Activated T-cell treated with anti-CD3 and anti-CD28 coated beads, Interleukin-2, amount 50 U/mL, for 24 hours (primary cell): ENCODE measurements at regions not wholly inside any gene's neighbourhood (a gene's known extent, or its start where the extent isn't known, plus 50 kb on each side); places are given as distances from the start of the nearest gene placed in this dataset.
"Not testable (repeated sequence)": the region's sequence is repeated elsewhere in the genome, so short reads cannot be mapped to it uniquely, and the experiment has no call there.

Experiments used
- DNase-seq: peaks from one replicate; pipeline ENCODE4 v3.0.0-alpha.2; 2020
- H3K27ac Mint-ChIP-seq: 2 replicates; pipeline ENCODE4 v1.8.0; 2020; ENCODE audit warnings: mild to moderate bottlenecking, mixed read lengths
- H3K27me3 Mint-ChIP-seq: 2 replicates; pipeline ENCODE4 v1.8.0; 2020; ENCODE audit warnings: mixed read lengths
- H3K36me3 Mint-ChIP-seq: 2 replicates; pipeline ENCODE4 v1.8.0; 2020; ENCODE audit warnings: low read depth, mixed read lengths
- H3K4me1 Mint-ChIP-seq: 2 replicates; pipeline ENCODE4 v1.8.0; 2020; ENCODE audit warnings: low read depth, mixed read lengths
- H3K4me3 Mint-ChIP-seq: 2 replicates; pipeline ENCODE4 v1.8.0; 2020; ENCODE audit warnings: mild to moderate bottlenecking, moderate library complexity, mixed read lengths
- H3K9me3 Mint-ChIP-seq: 2 replicates; pipeline ENCODE4 v1.8.0; 2020; ENCODE audit warnings: mixed read lengths

GRCh38 chr3:66825375-66825774 is 172.7 kb upstream of the KBTBD8 start:
- H3K36me3 Mint-ChIP-seq = no peaks in the 10 kb centered on the region
- no peak overlapping the region for H3K27ac Mint-ChIP-seq
- DNase-seq = no peak
- no peak overlapping the region for H3K4me3 Mint-ChIP-seq
- H3K4me1 Mint-ChIP-seq = no peaks in the 10 kb centered on the region
- H3K27me3 Mint-ChIP-seq = peaks cover 7% of the 10 kb centered on the region
- no peaks in the 10 kb centered on the region for H3K9me3 Mint-ChIP-seq

GRCh38 chr3:66827726-66828125 is 170.4 kb upstream of the KBTBD8 start:
- no peaks in the 10 kb centered on the region for H3K9me3 Mint-ChIP-seq
- peaks cover 5% of the 10 kb centered on the region for H3K27me3 Mint-ChIP-seq
- H3K27ac Mint-ChIP-seq = no peak overlapping the region
- no peak for DNase-seq
- H3K4me3 Mint-ChIP-seq = no peak overlapping the region
- H3K36me3 Mint-ChIP-seq = no peaks in the 10 kb centered on the region
- H3K4me1 Mint-ChIP-seq = no peaks in the 10 kb centered on the region

- no peak for DNase-seq
- Mint-ChIP-seq H3K4me3 (no peak overlapping the region), H3K36me3 (no peaks in the 10 kb centered on the region), H3K27ac (no peak overlapping the region), H3K9me3 (no peaks in the 10 kb centered on the region), H3K27me3 (peaks cover 5% of the 10 kb centered on the region), H3K4me1 (no peaks in the 10 kb centered on the region)
These were observed 169.8 kb upstream of the KBTBD8 start for GRCh38 chr3:66828303-66828702.

GRCh38 chr3:66830301-66830700 is 167.8 kb upstream of the KBTBD8 start:
- DNase-seq = no peak
- peaks cover 8% of the 10 kb centered on the region for H3K27me3 Mint-ChIP-seq
- H3K9me3 Mint-ChIP-seq = no peaks in the 10 kb centered on the region
- H3K4me1 Mint-ChIP-seq = no peaks in the 10 kb centered on the region
- no peak overlapping the region for H3K27ac Mint-ChIP-seq
- H3K36me3 Mint-ChIP-seq = no peaks in the 10 kb centered on the region
- no peak overlapping the region for H3K4me3 Mint-ChIP-seq

- no peaks in the 10 kb centered on the region for H3K36me3 Mint-ChIP-seq
- no peak overlapping the region for H3K4me3 Mint-ChIP-seq
- peaks cover 5% of the 10 kb centered on the region for H3K27me3 Mint-ChIP-seq
- no peaks in the 10 kb centered on the region for H3K9me3 Mint-ChIP-seq
- no peak for DNase-seq
- no peaks in the 10 kb centered on the region for H3K4me1 Mint-ChIP-seq
- H3K27ac Mint-ChIP-seq = no peak overlapping the region
These were observed 166.2 kb upstream of the KBTBD8 start for GRCh38 chr3:66831931-66832330.

GRCh38 chr3:66836363-66837152 is 161.5 kb upstream of the KBTBD8 start:
- Mint-ChIP-seq H3K9me3 (no peaks in the 10 kb centered on the region), H3K4me1 (no peaks in the 10 kb centered on the region), H3K4me3 (no peak overlapping the region), H3K27ac (no peak overlapping the region), H3K27me3 (peaks cover 2% of the 10 kb centered on the region), H3K36me3 (no peaks in the 10 kb centered on the region)
- no peak for DNase-seq

GRCh38 chr3:66838704-66839103 is 159.4 kb upstream of the KBTBD8 start:
- H3K27me3 Mint-ChIP-seq = peaks cover 9% of the 10 kb centered on the region
- H3K27ac Mint-ChIP-seq = no peak overlapping the region
- H3K36me3 Mint-ChIP-seq = no peaks in the 10 kb centered on the region
- H3K4me1 Mint-ChIP-seq = no peaks in the 10 kb centered on the region
- DNase-seq = no peak
- no peak overlapping the region for H3K4me3 Mint-ChIP-seq
- H3K9me3 Mint-ChIP-seq = no peaks in the 10 kb centered on the region

- no peaks in the 10 kb centered on the region for H3K9me3 Mint-ChIP-seq
- H3K36me3 Mint-ChIP-seq = no peaks in the 10 kb centered on the region
- no peak overlapping the region for H3K27ac Mint-ChIP-seq
- no peaks in the 10 kb centered on the region for H3K4me1 Mint-ChIP-seq
- no peak overlapping the region for H3K4me3 Mint-ChIP-seq
- H3K27me3 Mint-ChIP-seq = peaks cover 12% of the 10 kb centered on the region
- DNase-seq = no peak
These were observed 158.6 kb upstream of the KBTBD8 start for GRCh38 chr3:66839508-66839907.

- H3K4me3 Mint-ChIP-seq, DNase-seq, H3K9me3 Mint-ChIP-seq, H3K36me3 Mint-ChIP-seq, H3K4me1 Mint-ChIP-seq, H3K27ac Mint-ChIP-seq: not testable (repeated sequence)
- H3K27me3 Mint-ChIP-seq = peaks cover 15% of the 10 kb centered on the region
These were observed 155.2 kb upstream of the KBTBD8 start for GRCh38 chr3:66842761-66843464.

GRCh38 chr3:66851894-66852613 is 146.1 kb upstream of the KBTBD8 start:
- DNase-seq = no peak
- Mint-ChIP-seq H3K27ac (no peak overlapping the region), H3K4me1 (no peaks in the 10 kb centered on the region), H3K36me3 (no peaks in the 10 kb centered on the region), H3K9me3 (peaks cover 2% of the 10 kb centered on the region), H3K4me3 (no peak overlapping the region), H3K27me3 (peaks cover 5% of the 10 kb centered on the region)

- H3K27me3 Mint-ChIP-seq = peaks cover 5% of the 10 kb centered on the region
- H3K4me1 Mint-ChIP-seq = no peaks in the 10 kb centered on the region
- H3K4me3 Mint-ChIP-seq = no peak overlapping the region
- H3K9me3 Mint-ChIP-seq = no peaks in the 10 kb centered on the region
- no peaks in the 10 kb centered on the region for H3K36me3 Mint-ChIP-seq
- DNase-seq = no peak
- no peak overlapping the region for H3K27ac Mint-ChIP-seq
These were observed 143.4 kb upstream of the KBTBD8 start for GRCh38 chr3:66854601-66855151.

- no peaks in the 10 kb centered on the region for H3K36me3 Mint-ChIP-seq
- H3K27me3 Mint-ChIP-seq = peaks cover 5% of the 10 kb centered on the region
- no peak overlapping the region for H3K4me3 Mint-ChIP-seq
- no peak overlapping the region for H3K27ac Mint-ChIP-seq
- no peak for DNase-seq
- H3K9me3 Mint-ChIP-seq = no peaks in the 10 kb centered on the region
- no peaks in the 10 kb centered on the region for H3K4me1 Mint-ChIP-seq
These were observed 141.6 kb upstream of the KBTBD8 start for GRCh38 chr3:66856533-66856932.

GRCh38 chr3:66858656-66859381 is 139.3 kb upstream of the KBTBD8 start:
- no peaks in the 10 kb centered on the region for H3K9me3 Mint-ChIP-seq
- peaks cover 5% of the 10 kb centered on the region for H3K27me3 Mint-ChIP-seq
- no peak overlapping the region for H3K27ac Mint-ChIP-seq
- no peak for DNase-seq
- H3K4me1 Mint-ChIP-seq = no peaks in the 10 kb centered on the region
- H3K4me3 Mint-ChIP-seq = no peak overlapping the region
- no peaks in the 10 kb centered on the region for H3K36me3 Mint-ChIP-seq

GRCh38 chr3:66860771-66861170 is 137.3 kb upstream of the KBTBD8 start:
- Mint-ChIP-seq H3K27me3 (peaks cover under 1% of the 10 kb centered on the region), H3K4me3 (no peak overlapping the region), H3K36me3 (no peaks in the 10 kb centered on the region), H3K4me1 (no peaks in the 10 kb centered on the region), H3K27ac (no peak overlapping the region), H3K9me3 (no peaks in the 10 kb centered on the region)
- DNase-seq = no peak
